NCI-H1436 (cell line): ENCODE measurements at regions not wholly inside any gene's neighbourhood (a gene's known extent, or its start where the extent isn't known, plus 50 kb on each side); places are given as distances from the start of the nearest gene placed in this dataset.

Experiments
- DNase-seq: peaks from one replicate; lab custom pipeline; 2025; lab: John Stamatoyannopoulos, UW

DNA sequence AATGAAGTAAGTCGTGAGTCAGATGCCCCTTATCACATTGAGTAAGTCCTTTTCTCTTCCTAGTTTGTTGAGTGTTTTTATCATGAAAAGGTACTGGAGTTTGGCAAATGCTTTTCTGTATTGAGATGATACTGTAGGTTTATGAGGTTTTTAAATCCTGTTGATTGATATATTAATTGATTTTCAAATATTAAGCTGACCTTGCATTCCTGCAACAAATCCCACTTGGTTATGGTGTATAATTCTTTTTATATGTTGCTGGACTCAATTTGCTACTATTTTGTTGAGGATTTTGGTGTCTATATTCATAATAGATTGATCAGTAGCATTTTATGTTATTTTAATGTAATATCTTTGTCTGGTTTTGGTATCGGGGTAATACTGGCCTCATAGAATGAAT lies 81.0 kb upstream of the BNC2 start:
- no peak for DNase-seq

DNA sequence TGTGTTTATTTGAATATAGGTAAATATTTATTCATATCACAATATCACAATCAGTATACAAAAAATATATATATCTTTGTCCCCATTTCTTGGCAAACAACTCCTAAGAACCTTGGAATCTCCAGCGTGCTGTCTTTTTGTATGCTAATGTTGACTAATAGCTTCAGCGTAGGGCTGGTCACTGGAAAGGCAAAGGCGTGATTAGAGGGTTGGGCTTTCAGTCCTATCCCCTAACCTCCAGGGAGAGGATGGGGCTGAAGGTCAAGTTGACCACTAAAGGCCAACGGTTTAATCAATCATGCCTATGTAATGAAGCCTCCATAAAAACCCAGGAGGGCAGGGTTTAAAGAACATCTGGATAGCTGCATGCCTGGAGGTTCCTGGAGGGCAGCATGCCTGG lies 79.6 kb upstream of the BNC2 start:
- no peak for DNase-seq

DNA sequence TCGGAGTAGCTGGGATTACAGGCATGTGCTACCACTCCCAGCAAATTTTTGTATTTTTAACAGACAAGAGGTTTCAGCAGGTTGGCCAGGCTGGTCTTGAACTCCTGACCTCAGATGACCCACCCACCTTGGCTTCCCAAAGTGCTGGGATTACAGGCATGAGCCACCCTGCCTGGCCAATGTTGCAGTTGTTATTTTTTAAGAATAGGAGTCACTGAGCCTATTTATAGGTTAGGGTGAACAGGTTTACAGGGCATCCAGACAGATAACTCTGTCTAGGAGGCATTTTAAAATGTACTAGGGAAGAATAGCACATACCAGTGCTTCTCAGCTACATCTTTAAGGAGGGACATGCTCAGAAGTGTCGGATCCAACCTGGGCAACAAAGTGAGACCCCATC lies 60.1 kb upstream of the BNC2 start:
- DNase-seq, result no peak

DNA sequence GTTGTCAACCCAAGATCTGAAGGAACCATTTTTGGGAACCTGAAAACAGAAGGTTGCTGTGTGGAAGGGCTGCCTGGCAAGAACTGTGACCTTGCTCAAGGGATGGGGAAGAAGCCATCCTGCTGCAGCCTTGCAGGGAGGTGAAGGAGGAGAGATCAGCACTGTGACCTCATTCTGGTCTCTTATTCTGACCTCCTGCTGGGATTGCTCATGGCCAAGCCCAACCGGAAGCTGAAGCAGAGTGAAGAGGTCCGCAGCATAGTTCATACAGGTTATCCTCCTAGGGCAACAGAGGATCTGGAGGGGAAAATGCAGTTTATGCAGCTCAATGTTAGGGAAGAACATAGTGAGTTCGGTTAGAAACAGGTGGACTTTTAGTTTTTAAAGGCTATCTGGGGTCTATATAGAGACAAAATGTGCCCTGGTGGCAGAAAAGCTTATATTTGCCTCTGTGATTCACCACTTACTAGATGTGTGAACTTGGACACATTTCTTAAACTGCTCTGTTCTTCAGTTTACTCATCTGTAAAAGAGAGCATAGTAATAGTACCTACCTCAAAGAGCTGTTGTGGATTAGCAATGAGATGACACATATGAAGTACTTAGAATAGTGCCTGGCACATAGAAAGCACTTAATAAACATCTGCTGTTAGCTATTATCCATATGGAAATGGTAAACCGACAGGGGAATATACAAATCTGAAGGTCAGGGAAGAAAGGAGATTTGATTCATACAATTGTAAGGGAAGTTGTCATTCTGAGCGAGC lies 57.9 kb upstream of the BNC2 start:
- no peak for DNase-seq

DNA sequence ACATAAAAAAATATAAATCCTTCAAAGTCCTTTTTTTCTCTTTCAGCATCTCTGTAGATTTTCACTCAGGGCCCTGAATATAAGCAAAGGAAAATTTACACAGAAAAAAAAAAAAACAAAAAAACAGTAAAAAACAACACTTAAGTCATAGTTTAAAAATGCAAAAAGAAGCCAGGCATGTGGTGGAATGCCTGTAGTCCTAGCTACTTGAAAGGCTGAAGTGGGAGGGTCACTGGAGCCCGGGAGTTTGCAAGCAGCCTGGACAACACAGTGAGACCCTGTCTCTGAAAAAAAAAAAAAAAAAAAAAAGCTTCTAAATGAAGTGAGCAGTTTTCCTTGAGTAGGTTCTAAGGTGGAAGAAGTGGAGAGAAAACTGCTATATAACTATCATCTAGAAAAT lies 55.0 kb upstream of the BNC2 start:
- no peak for DNase-seq

DNA sequence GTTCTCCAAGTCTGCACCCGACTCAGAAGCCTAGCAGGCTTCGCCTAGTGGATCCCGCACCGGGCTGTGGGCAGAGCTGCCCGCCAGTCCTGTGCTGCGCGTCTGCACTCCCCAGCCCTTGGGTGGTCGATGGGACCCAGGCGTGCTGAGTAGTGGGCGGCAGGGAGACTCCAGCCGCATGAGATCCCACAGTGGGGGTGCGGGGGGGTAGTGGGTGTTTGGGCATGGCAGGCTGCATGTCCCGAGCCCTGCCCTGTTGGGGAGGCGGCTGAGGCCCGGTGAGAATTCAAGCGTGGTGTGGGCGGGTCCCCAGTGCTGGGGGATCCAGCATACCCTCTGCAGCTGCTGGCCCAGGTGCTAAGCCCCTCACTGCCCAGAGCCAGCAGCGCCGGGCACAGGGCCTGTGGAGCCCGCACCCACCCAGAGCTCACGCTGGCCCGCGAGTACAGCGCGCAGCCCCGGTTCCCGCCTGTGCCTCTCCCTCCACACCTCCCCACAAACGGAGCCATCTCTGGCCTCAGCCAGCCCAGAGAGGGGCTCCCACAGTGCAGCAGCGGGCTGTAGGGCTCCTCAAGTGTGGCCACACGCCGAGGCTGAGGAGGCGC lies 53.9 kb upstream of the BNC2 start:
- no peak for DNase-seq

DNA sequence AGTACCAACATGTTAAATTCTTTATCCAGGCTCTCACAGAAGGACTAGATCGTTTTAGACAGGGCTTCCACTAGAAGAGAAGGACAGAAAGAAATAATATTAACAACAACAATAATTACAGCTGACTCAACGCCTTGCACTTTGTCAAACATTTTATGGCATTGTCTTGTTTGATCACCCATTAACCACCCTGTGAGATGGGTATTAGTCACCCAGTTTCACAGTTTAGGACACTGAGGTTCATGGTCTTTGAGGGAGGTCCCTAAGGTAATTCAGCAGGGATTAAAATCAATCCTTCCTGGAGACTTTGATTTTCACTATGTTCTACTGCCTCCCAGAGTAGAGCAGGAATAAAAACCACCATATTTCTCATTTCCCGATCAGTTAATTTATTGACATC lies 51.4 kb upstream of the BNC2 start:
- no peak for DNase-seq
